ENCODE measurements at regions not wholly inside any gene's neighbourhood (a gene's known extent, or its start where the extent isn't known, plus 50 kb on each side); places are given as distances from the start of the nearest gene placed in this dataset.

GRCh38 chrX:39760930-39761329 lies 336.8 kb downstream of the BCOR start:
- Histone ChIP-seq H3K23ac (ENCODE audit: low read depth, low read length) (no peak overlapping the region), H3K9ac (ENCODE audit: low read depth, low read length) (no peak overlapping the region), H2AK9ac (replicated peaks; ENCODE audit: low read depth, low read length, poor library complexity) (no peak overlapping the region), H3K9me3 (ENCODE audit: control insufficient read depth, insufficient read depth, low read length) (no peaks in the 10 kb centered on the region), H4K5ac (ENCODE audit: low read depth, low read length) (no peak overlapping the region), H3K4ac (ENCODE audit: low read depth, low read length) (0 out of 2 replicates have a peak overlapping the region, but pooled peaks have one; percentile 9), H3K9me1 (ENCODE audit: insufficient read depth, low read length) (peaks cover 10% of the 10 kb centered on the region), H4K20me1 (ENCODE audit: insufficient read depth, low read length) (no peaks in the 10 kb centered on the region), H3K27ac (ENCODE audit: insufficient read depth, low read length) (no peak overlapping the region), H3K4me3 (ENCODE audit: insufficient read depth, low read depth, low read length) (no peak overlapping the region), H3K27me3 (ENCODE audit: control insufficient read depth, insufficient read depth, low read length) (no peaks in the 10 kb centered on the region), H2AK5ac (ENCODE audit: low read depth, low read length) (no peak overlapping the region), H4K8ac (ENCODE audit: low read depth in 2 of 2, low read length in 2 of 2) (no peak overlapping the region), H2AFZ (replicated peaks; ENCODE audit: low read length, poor library complexity) (no peak overlapping the region), H3K79me1 (ENCODE audit: low read depth in 1 of 2, low read length in 2 of 2) (no peaks in the 10 kb centered on the region), H2BK15ac (ENCODE audit: low read depth, low read length) (no peak overlapping the region), H2BK5ac (ENCODE audit: low read depth, low read length, poor library complexity, severe bottlenecking) (no peak overlapping the region), H2BK120ac (ENCODE audit: low read depth, low read length) (no peak overlapping the region; the same call in 1 of the 2 replicates), H3K18ac (ENCODE audit: low read depth, low read length) (no peak overlapping the region; the same call in 1 of the 2 replicates), H3K36me3 (ENCODE audit: control insufficient read depth, insufficient read depth, low read length) (no peaks in the 10 kb centered on the region), H3K56ac (ENCODE audit: extremely low read depth, insufficient read depth, low read length) (no peak overlapping the region), H3K4me1 (ENCODE audit: control insufficient read depth, insufficient read depth, low read length) (peaks cover 23% of the 10 kb centered on the region), H3K4me2 (ENCODE audit: low read depth, low read length) (no peak overlapping the region), H4K91ac (ENCODE audit: insufficient read depth, low read depth, low read length) (no peak overlapping the region), H2BK20ac (ENCODE audit: low read depth, low read length) (no peak overlapping the region), H3K14ac (replicated peaks; ENCODE audit: low read depth, low read length) (no peak overlapping the region; the same call in 1 of the 2 replicates)
- ChIA-PET CTCF (no interaction called here), POLR2A (ENCODE audit: unreplicated experiment) (no interaction called here)
- WGBS, 2 experiments (ENCODE audit: extremely low coverage in 2 of 2, insufficient read length in 1 of 2), result 73% methylated on average over 2 of the region's 3 CpGs; no CpG with 5 or more reads in 1 of the 2 experiments
- dilution Hi-C loops (cut with HindIII; ENCODE audit: low sequenced_read_pairs, unreplicated experiment), result no loop called here
- DNase-seq (no peak), ATAC-seq (ENCODE audit: low read depth) (no peak)
- TF ChIP-seq, protein P1, sequence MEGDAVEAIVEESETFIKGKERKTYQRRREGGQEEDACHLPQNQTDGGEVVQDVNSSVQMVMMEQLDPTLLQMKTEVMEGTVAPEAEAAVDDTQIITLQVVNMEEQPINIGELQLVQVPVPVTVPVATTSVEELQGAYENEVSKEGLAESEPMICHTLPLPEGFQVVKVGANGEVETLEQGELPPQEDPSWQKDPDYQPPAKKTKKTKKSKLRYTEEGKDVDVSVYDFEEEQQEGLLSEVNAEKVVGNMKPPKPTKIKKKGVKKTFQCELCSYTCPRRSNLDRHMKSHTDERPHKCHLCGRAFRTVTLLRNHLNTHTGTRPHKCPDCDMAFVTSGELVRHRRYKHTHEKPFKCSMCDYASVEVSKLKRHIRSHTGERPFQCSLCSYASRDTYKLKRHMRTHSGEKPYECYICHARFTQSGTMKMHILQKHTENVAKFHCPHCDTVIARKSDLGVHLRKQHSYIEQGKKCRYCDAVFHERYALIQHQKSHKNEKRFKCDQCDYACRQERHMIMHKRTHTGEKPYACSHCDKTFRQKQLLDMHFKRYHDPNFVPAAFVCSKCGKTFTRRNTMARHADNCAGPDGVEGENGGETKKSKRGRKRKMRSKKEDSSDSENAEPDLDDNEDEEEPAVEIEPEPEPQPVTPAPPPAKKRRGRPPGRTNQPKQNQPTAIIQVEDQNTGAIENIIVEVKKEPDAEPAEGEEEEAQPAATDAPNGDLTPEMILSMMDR (conservative IDR thresholded peaks at IDR 0.05; ENCODE audit: low read depth, low read length), result no peak
- TF ChIP-seq MAFK (IDR thresholded peaks at IDR 0.05; ENCODE audit: low read depth, low read length) (no peak), RFX5 (IDR thresholded peaks at IDR 0.05; ENCODE audit: low read depth, low read length) (no peak), POLR2A (IDR thresholded peaks at IDR 0.05; ENCODE audit: low read depth, low read length) (no peak), MXI1 (IDR thresholded peaks at IDR 0.05; ENCODE audit: borderline replicate concordance, low read depth, low read length) (no peak), BHLHE40 (IDR thresholded peaks at IDR 0.05; ENCODE audit: low read depth, low read length) (no peak), SMC3 (IDR thresholded peaks at IDR 0.05; ENCODE audit: low read depth, low read length) (no peak), NFE2L2 (IDR thresholded peaks at IDR 0.05; ENCODE audit: low read depth, low read length) (no peak)
- intact Hi-C loops (cut with micrococcal nuclease), result no loop called here
- BruUV-seq (replicated peaks), result no TSS peak
- in situ Hi-C loops (cut with MboI; ENCODE audit: low sequenced_read_pairs), result no loop called here

All from IMR-90 (cell line).